T-cell (primary cell): ENCODE measurements at regions not wholly inside any gene's neighbourhood (a gene's known extent, or its start where the extent isn't known, plus 50 kb on each side); places are given as distances from the start of the nearest gene placed in this dataset.
A peak's percentile ranks its signal among the peaks of the same experiment; 100 is the strongest.
"Not testable (repeated sequence)": the region's sequence is repeated elsewhere in the genome, so short reads cannot be mapped to it uniquely, and the experiment has no call there.

ENCODE experiments used
- ATAC-seq, 4 experiments: fragments of 200-7000 bp in 3 of 4; fragments of 150-1000 bp in 1 of 4; cut with Tn5 transposase; replicated peaks in 1 of 4; 1 replicate in 3 of 4; 2 replicates in 1 of 4; pipeline ENCODE4 v1.10.0; 2021; ENCODE audit warnings: moderate library complexity in 3 of 4, mild to moderate bottlenecking in 2 of 4, moderate number of reproducible peaks in 1 of 4
- CTCF ChIA-PET, 2 donors: fragments of 300-600 bp; sonication (Branson Sonifier 250); formaldehyde crosslinking; loops; one replicate each; lab custom pipeline; 2022; ENCODE audit warnings: antibody characterized with exemption in 2 of 2; lab: Charles Lee
- POLR2A ChIA-PET, 2 donors: fragments of 300-600 bp; sonication (Branson Sonifier 250); formaldehyde crosslinking; loops; one replicate each; lab custom pipeline; 2022; ENCODE audit warnings: antibody characterized with exemption in 2 of 2; lab: Charles Lee
- DNase-seq, 35 experiments: peaks; one replicate each; pipeline versions ENCODE4 v3.0.0 to v3.0.0-alpha.2; 2013 to 2023
- H3K27ac ChIP-seq: one replicate; pipeline ENCODE4 v1.5.1; 2013; ENCODE audit warnings: low read length
- H3K27me3 ChIP-seq, 2 experiments: replicated peaks in 1 of 2; 1 replicate in 1 of 2; 2 replicates in 1 of 2; pipeline versions ENCODE4 v1.6.1 to v1.7.0; 2013; ENCODE audit warnings: low read length in 1 of 2, mixed read lengths in 1 of 2; ENCODE audit not compliant: control insufficient read depth in 2 of 2, insufficient read depth in 2 of 2; ENCODE audit errors: extremely low read depth in 1 of 2
- H3K36me3 ChIP-seq, 2 donors: 1 replicate in 1 of 2; 2 replicates in 1 of 2; pipeline versions ENCODE4 v1.6.1 to v1.7.0; 2013; ENCODE audit warnings: low read length in 1 of 2; ENCODE audit not compliant: control insufficient read depth in 2 of 2, insufficient read depth in 1 of 2; ENCODE audit errors: extremely low read depth in 1 of 2
- H3K4me1 ChIP-seq, 2 experiments: 1 replicate in 1 of 2; 2 replicates in 1 of 2; pipeline versions ENCODE4 v1.6.1 to v1.7.0; 2013; ENCODE audit warnings: low read length in 2 of 2, mixed read lengths in 1 of 2; ENCODE audit not compliant: insufficient read depth in 2 of 2, control insufficient read depth in 1 of 2; ENCODE audit errors: extremely low read depth in 1 of 2
- H3K4me3 ChIP-seq, 2 donors: 1 replicate in 1 of 2; 2 replicates in 1 of 2; pipeline versions ENCODE4 v1.5.1 to v1.7.0; 2013; ENCODE audit warnings: mild to moderate bottlenecking in 2 of 2, low read length in 1 of 2, moderate library complexity in 1 of 2; ENCODE audit not compliant: control insufficient read depth in 1 of 2; ENCODE audit errors: extremely low read depth in 1 of 2
- H3K9me3 ChIP-seq: 2 replicates; pipeline ENCODE4 v1.7.0; 2013
- H3K27ac Mint-ChIP-seq, 2 donors: one replicate each; pipeline ENCODE4 v1.8.0; 2020 to 2021; ENCODE audit warnings: mild to moderate bottlenecking in 2 of 2, mixed read lengths in 2 of 2
- H3K27me3 Mint-ChIP-seq, 2 donors: one replicate each; pipeline ENCODE4 v1.8.0; 2021 to 2022; ENCODE audit warnings: mixed read lengths in 2 of 2
- H3K36me3 Mint-ChIP-seq: one replicate; pipeline ENCODE4 v1.8.0; 2021; ENCODE audit warnings: mixed read lengths
- H3K4me1 Mint-ChIP-seq, 3 donors: one replicate each; pipeline ENCODE4 v1.8.0; 2020 to 2022; ENCODE audit warnings: mixed read lengths in 3 of 3, mild to moderate bottlenecking in 1 of 3
- H3K4me3 Mint-ChIP-seq, 3 donors: one replicate each; pipeline ENCODE4 v1.8.0; 2020 to 2022; ENCODE audit warnings: mild to moderate bottlenecking in 3 of 3, mixed read lengths in 3 of 3, moderate library complexity in 3 of 3
- H3K9me3 Mint-ChIP-seq, 3 donors: one replicate each; pipeline ENCODE4 v1.8.0; 2020 to 2022; ENCODE audit warnings: mixed read lengths in 3 of 3
- WGBS: methylation state at CpG from one replicate; pipeline ENCODE4 v1.1.5; 2013; ENCODE audit warnings: missing lambda C conversion rate; ENCODE audit not compliant: insufficient coverage; 5-methylcytosine and 5-hydroxymethylcytosine counted together

GRCh38 chr1:117757668-117758067, 151.8 kb downstream of the TENT5C start:
- Mint-ChIP-seq H3K27me3 (peaks cover 12 to 25% of the 10 kb centered on the region in 2 donors), H3K4me3 (no peak overlapping the region), H3K36me3 (no peaks in the 10 kb centered on the region), H3K27ac (no peak overlapping the region), H3K9me3 (no peaks in the 10 kb centered on the region), H3K4me1 (peaks cover 9 to 11% (median 11%) of the 10 kb centered on the region in 3 donors)
- no peak overlapping the region for H3K4me3 ChIP-seq
- peaks cover 0 to 15% of the 10 kb centered on the region in 2 experiments for H3K4me1 ChIP-seq
- peaks cover 2 to 24% of the 10 kb centered on the region in 2 experiments for H3K27me3 ChIP-seq
- ATAC-seq (no peak), DNase-seq (no peak)
- ChIA-PET CTCF (interaction anchor here (0.6 to 8.7 kb wide), 30 partner anchors 12 to 1714 kb away, joined by 3 to 117 read pairs (median 4); no protein-coding TSS in a partner anchor), POLR2A (interaction anchor here in 1 of 2 donors (0.9 to 1.2 kb wide), 2 partner anchors 21 to 244 kb away, joined by 3 read pairs; no protein-coding TSS in a partner anchor)
- no peaks in the 10 kb centered on the region for H3K9me3 ChIP-seq
- H3K36me3 ChIP-seq: no peaks in the 10 kb centered on the region
- H3K27ac ChIP-seq: no peak overlapping the region
- whole genome bisulfite sequencing: 57% methylated on average over 1 of the region's 3 CpGs

DNA sequence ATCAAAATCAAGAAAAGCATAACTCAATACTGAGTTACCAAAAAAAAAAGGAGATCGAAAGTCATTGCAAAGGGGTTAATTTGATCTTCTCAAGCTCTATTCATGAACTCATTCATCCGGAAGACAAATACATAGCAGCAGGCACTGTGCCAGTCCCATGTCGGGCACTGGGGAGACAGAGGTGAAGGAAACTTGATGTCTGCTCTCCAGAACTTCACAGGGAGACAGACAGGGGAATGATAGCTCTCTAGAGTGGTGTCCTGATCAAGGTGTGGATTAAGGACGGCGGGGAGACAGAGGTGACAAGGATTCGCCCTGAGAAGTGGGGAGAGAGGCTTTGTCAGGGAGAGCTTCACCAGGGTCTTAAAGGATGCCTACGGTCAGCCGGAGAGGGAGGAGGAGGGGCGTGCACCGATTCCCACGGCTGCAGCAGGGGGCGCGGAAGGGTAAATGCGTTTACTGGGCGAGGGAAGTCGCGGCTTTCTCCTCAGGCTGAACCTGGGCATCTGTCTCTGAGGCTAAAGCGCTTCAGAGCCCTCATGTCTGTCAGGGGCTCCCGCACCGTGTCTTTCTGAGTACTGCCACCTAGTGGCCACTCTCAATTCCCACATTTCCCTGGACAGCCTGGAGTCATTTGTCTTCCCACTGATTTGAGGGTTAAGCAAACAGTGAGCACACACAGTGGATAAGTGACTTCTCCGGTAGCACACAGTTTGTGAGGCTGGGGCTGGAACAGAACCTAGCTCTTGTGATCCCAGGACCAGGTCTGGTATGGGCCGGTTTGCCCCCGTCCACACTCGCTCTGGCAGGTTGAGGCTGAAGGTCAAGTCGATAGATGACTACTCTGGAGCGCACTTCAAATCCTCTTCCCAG, 152.8 kb downstream of the TENT5C start:
- Histone ChIP-seq H3K4me3 (peak overlapping the region; percentile 5 to 49), H3K9me3 (no peaks in the 10 kb centered on the region), H3K36me3 (no peaks in the 10 kb centered on the region), H3K4me1 (peaks cover 0 to 15% of the 10 kb centered on the region in 2 experiments), H3K27ac (no peak overlapping the region), H3K27me3 (peaks cover 2 to 17% of the 10 kb centered on the region in 2 experiments)
- peak; percentile 86 to 92 (median 88) for ATAC-seq
- peak overlapping the region; percentile 74 to 79 (median 75) for H3K4me3 Mint-ChIP-seq
- H3K27me3 Mint-ChIP-seq: peaks cover 8 to 19% of the 10 kb centered on the region in 2 donors
- ChIA-PET CTCF (interaction anchor here (0.7 to 8.7 kb wide), 25 partner anchors 13 to 665 kb away, joined by 3 to 117 read pairs (median 4); no protein-coding TSS in a partner anchor), POLR2A (interaction anchor here (0.6 to 1.2 kb wide), 3 partner anchors 22 to 245 kb away, joined by 3 read pairs; no protein-coding TSS in a partner anchor)
- WGBS: 11% methylated on average over 20 of the region's 26 CpGs
- no peak overlapping the region for H3K27ac Mint-ChIP-seq
- no peaks in the 10 kb centered on the region for H3K9me3 Mint-ChIP-seq
- H3K36me3 Mint-ChIP-seq: no peaks in the 10 kb centered on the region
- DNase-seq: peak; percentile 30 to 82 (median 52)
- H3K4me1 Mint-ChIP-seq: peaks cover 9 to 11% (median 11%) of the 10 kb centered on the region in 3 donors

- Mint-ChIP-seq H3K27ac (no peak overlapping the region), H3K9me3 (no peaks in the 10 kb centered on the region), H3K36me3 (no peaks in the 10 kb centered on the region), H3K27me3 (peaks cover 11% of the 10 kb centered on the region in 2 donors), H3K4me1 (peaks cover 8 to 11% (median 9%) of the 10 kb centered on the region in 3 donors), H3K4me3 (no peak overlapping the region)
- Histone ChIP-seq H3K27ac (no peak overlapping the region), H3K4me1 (peaks cover 0 to 9% of the 10 kb centered on the region in 2 experiments), H3K36me3 (no peaks in the 10 kb centered on the region), H3K27me3 (peaks cover 2 to 10% of the 10 kb centered on the region in 2 experiments), H3K4me3 (no peak overlapping the region), H3K9me3 (no peaks in the 10 kb centered on the region)
- WGBS: no CpG with 5 or more reads among the region's 1 CpG
- CTCF ChIA-PET: interaction anchor here (0.6 to 8.7 kb wide), 11 partner anchors 12 to 1086 kb away, joined by 3 to 117 read pairs (median 4); no protein-coding TSS in a partner anchor
- DNase-seq (no peak), ATAC-seq (no peak)
- POLR2A ChIA-PET: interaction anchor here (0.5 to 1.1 kb wide), 5 partner anchors 99 to 291 kb away, joined by 3 to 4 read pairs (median 4); no protein-coding TSS in a partner anchor
Measured at GRCh38 chr1:117759535-117759934, 153.7 kb downstream of the TENT5C start.

DNA sequence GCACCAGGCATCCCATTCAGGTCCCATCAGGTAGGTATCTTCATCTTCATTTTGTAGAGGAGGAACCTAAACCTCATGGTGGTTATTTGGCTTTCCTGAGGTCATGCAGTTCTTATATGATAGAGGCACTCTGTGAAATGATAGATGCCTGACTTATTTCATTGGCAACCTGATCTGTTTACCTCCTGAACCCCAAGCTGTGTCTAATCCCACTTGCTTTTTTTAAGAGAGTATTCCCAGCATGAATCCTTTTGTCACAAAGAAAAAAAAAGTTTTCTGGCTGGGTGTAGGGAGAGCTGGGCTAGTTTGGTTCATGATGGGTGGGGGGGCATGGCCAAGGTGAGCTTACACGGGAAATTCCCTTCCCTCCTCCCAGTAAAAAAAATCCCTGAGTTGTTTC, 154.2 kb downstream of the TENT5C start:
- H3K4me3 Mint-ChIP-seq: no peak overlapping the region
- no CpG with 5 or more reads among the region's 1 CpG for WGBS
- no peak overlapping the region for H3K4me3 ChIP-seq
- H3K36me3 Mint-ChIP-seq: no peaks in the 10 kb centered on the region
- peaks cover 8 to 11% (median 9%) of the 10 kb centered on the region in 3 donors for H3K4me1 Mint-ChIP-seq
- no peak overlapping the region for H3K27ac ChIP-seq
- POLR2A ChIA-PET: interaction anchor here (0.5 to 1.1 kb wide), 5 partner anchors 99 to 292 kb away, joined by 3 to 4 read pairs (median 4); no protein-coding TSS in a partner anchor
- DNase-seq (no peak), ATAC-seq (no peak)
- CTCF ChIA-PET: interaction anchor here (0.6 to 8.7 kb wide), 10 partner anchors 13 to 1086 kb away, joined by 3 to 117 read pairs (median 6); no protein-coding TSS in a partner anchor
- peaks cover under 1 to 10% of the 10 kb centered on the region in 2 experiments for H3K27me3 ChIP-seq
- H3K27ac Mint-ChIP-seq: no peak overlapping the region
- no peaks in the 10 kb centered on the region for H3K36me3 ChIP-seq
- H3K4me1 ChIP-seq: peaks cover 0 to 9% of the 10 kb centered on the region in 2 experiments
- no peaks in the 10 kb centered on the region for H3K9me3 ChIP-seq
- peaks cover 11 to 16% of the 10 kb centered on the region in 2 donors for H3K27me3 Mint-ChIP-seq
- no peaks in the 10 kb centered on the region for H3K9me3 Mint-ChIP-seq

DNA sequence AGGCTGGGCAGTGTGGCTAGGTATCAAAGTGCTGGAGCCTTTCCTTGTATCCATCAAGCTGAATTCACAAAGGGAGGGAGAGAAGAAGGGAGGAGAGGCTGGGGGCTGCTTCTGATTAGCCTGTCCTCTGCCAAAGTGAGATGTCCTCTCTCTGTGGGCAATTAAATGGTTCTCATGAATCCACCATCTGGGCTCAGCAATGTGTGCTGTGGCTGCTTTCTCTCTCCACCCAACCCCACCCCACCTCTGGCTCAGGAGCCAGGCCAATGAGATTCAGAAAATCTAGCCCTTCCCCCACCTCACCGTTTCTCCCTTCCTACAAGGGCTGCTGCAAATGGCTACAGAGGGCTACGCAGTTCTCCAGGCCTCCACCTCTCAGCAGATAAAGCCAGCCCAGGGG, 154.6 kb downstream of the TENT5C start:
- ATAC-seq (no peak), DNase-seq (no peak)
- no peak overlapping the region for H3K4me3 ChIP-seq
- ChIA-PET POLR2A (interaction anchor here in 1 of 2 donors (1.1 kb wide), 1 partner anchor 104 kb away, joined by 4 read pairs; no protein-coding TSS in a partner anchor), CTCF (interaction anchor here (0.6 to 8.7 kb wide), 5 partner anchors 21 to 248 kb away, joined by 3 to 117 read pairs (median 3); no protein-coding TSS in a partner anchor)
- no peaks in the 10 kb centered on the region for H3K9me3 ChIP-seq
- peaks cover 12 to 16% of the 10 kb centered on the region in 2 donors for H3K27me3 Mint-ChIP-seq
- no peak overlapping the region for H3K27ac Mint-ChIP-seq
- no CpG with 5 or more reads among the region's 2 CpGs for WGBS
- no peaks in the 10 kb centered on the region for H3K36me3 Mint-ChIP-seq
- peaks cover 0 to 9% of the 10 kb centered on the region in 2 experiments for H3K4me1 ChIP-seq
- no peak overlapping the region for H3K27ac ChIP-seq
- H3K4me1 Mint-ChIP-seq: peaks cover 8 to 11% (median 9%) of the 10 kb centered on the region in 3 donors
- peaks cover 0 to 10% of the 10 kb centered on the region in 2 experiments for H3K27me3 ChIP-seq
- no peaks in the 10 kb centered on the region for H3K36me3 ChIP-seq
- no peak overlapping the region for H3K4me3 Mint-ChIP-seq
- no peaks in the 10 kb centered on the region for H3K9me3 Mint-ChIP-seq

DNA sequence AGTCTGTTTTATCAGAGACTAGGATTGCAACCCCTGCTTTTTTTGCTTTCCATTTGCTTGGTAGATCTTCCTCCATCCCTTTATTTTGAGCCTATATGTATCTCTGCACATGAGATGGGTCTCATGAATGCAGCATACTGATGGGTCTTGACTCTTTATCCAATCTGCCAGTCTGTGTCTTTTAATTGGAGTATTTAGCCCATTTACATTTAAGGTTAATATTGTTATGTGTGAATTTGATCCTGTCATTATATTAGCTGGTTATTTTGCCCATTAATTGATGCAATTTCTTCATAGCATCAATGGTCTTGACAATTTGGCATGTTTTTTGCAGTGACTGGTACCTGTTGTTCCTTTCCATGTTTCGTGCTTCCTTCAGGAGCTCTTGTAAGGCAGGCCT, 161.7 kb downstream of the GDAP2 start:
- H3K27me3 ChIP-seq, H3K36me3 ChIP-seq, H3K4me1 ChIP-seq, H3K4me3 Mint-ChIP-seq, H3K4me1 Mint-ChIP-seq, H3K4me3 ChIP-seq, H3K27ac ChIP-seq, ATAC-seq, H3K9me3 ChIP-seq, DNase-seq, CTCF ChIA-PET, H3K27ac Mint-ChIP-seq: not testable (repeated sequence)
- H3K9me3 Mint-ChIP-seq: peaks cover 22 to 30% (median 29%) of the 10 kb centered on the region in 3 donors
- WGBS: no CpG with 5 or more reads among the region's 1 CpG
- POLR2A ChIA-PET: interaction anchor here in 1 of 2 donors (0.6 kb wide), 1 partner anchor 963 kb away, joined by 8 read pairs; no protein-coding TSS in a partner anchor
- H3K27me3 Mint-ChIP-seq: peaks cover 27 to 35% of the 10 kb centered on the region in 2 donors
- peaks cover 20% of the 10 kb centered on the region for H3K36me3 Mint-ChIP-seq
